Keratinocyte (primary cell): ENCODE measurements at regions not wholly inside any gene's neighbourhood (a gene's known extent, or its start where the extent isn't known, plus 50 kb on each side); places are given as distances from the start of the nearest gene placed in this dataset.

Experiments used
- DNase-seq: peaks from one replicate; pipeline ENCODE4 v3.0.0-alpha.2; 2011; ENCODE audit warnings: low read depth, missing footprints, low spot score
- FAIRE-seq: peaks from 2 replicates; lab custom pipeline; 2011; peaks lifted over from hg19 to GRCh38; lab: Jason Lieb, UNC
- H2AFZ ChIP-seq: 2 replicates; pipeline ENCODE4 v1.6.0; 2012; ENCODE audit warnings: low read length, control low read depth, inconsistent platforms; ENCODE audit not compliant: control insufficient read depth
- H3K27ac ChIP-seq: 2 replicates; pipeline ENCODE4 v1.5.1; 2011; ENCODE audit warnings: low read length; ENCODE audit not compliant: control insufficient read depth, insufficient read depth
- H3K27me3 ChIP-seq: 3 replicates; pipeline ENCODE4 v1.6.0; 2011; ENCODE audit warnings: low read length; ENCODE audit not compliant: control insufficient read depth, insufficient read depth; ENCODE audit errors: extremely low read depth
- H3K36me3 ChIP-seq, 2 experiments: 2 replicates in 1 of 2; 3 replicates in 1 of 2; pipeline ENCODE4 v1.5.1; 2011; ENCODE audit warnings: low read length in 2 of 2, mild to moderate bottlenecking in 1 of 2; ENCODE audit not compliant: control insufficient read depth in 2 of 2, insufficient read depth in 2 of 2; ENCODE audit errors: extremely low read depth in 1 of 2
- H3K4me1 ChIP-seq: 3 replicates; pipeline ENCODE4 v1.5.1; 2011; ENCODE audit warnings: low read length; ENCODE audit not compliant: control insufficient read depth, insufficient read depth; ENCODE audit errors: extremely low read depth
- H3K4me2 ChIP-seq: 3 replicates; pipeline ENCODE4 v1.6.0; 2011; ENCODE audit warnings: low read depth, low read length; ENCODE audit not compliant: control insufficient read depth, insufficient read depth; ENCODE audit errors: extremely low read depth
- H3K4me3 ChIP-seq, 3 experiments: fragments of 200-600 bp in 1 of 3; sonication (generic) in 1 of 3; 2 replicates in 2 of 3; 3 replicates in 1 of 3; pipeline ENCODE4 v1.5.1; 2011 to 2016; ENCODE audit warnings: low read length in 3 of 3, mild to moderate bottlenecking in 3 of 3, control low read depth in 2 of 3, inconsistent platforms in 1 of 3, low read depth in 1 of 3, mixed read lengths in 1 of 3, mixed run types in 1 of 3, moderate library complexity in 1 of 3; ENCODE audit not compliant: control insufficient read depth in 2 of 3, insufficient read depth in 2 of 3; ENCODE audit errors: extremely low read depth in 1 of 3
- H3K79me2 ChIP-seq: 2 replicates; pipeline ENCODE4 v1.6.0; 2012; ENCODE audit warnings: low read length; ENCODE audit not compliant: control insufficient read depth, insufficient read depth
- H3K9ac ChIP-seq: 3 replicates; pipeline ENCODE4 v1.6.0; 2011; ENCODE audit warnings: low read length; ENCODE audit not compliant: control insufficient read depth, insufficient read depth; ENCODE audit errors: extremely low read depth
- H3K9me1 ChIP-seq: 3 replicates; pipeline ENCODE4 v1.6.0; 2011; ENCODE audit warnings: low read length; ENCODE audit not compliant: control insufficient read depth, insufficient read depth; ENCODE audit errors: extremely low read depth
- H3K9me3 ChIP-seq: 2 replicates; pipeline ENCODE4 v1.5.1; 2012; ENCODE audit warnings: low read depth, low read length; ENCODE audit not compliant: control insufficient read depth
- H4K20me1 ChIP-seq: 3 replicates; pipeline ENCODE4 v1.6.0; 2011; ENCODE audit warnings: low read length; ENCODE audit not compliant: control insufficient read depth, insufficient read depth; ENCODE audit errors: extremely low read depth
- EZH2 ChIP-seq: IDR thresholded peaks from one replicate; pipeline ENCODE4 v1.6.1; 2012; ENCODE audit warnings: inconsistent platforms, mild to moderate bottlenecking, low read length, moderate library complexity
- dilution Hi-C: fragments of 300-500 bp; cut with MboI; formaldehyde crosslinking; loops from one replicate; pipeline ENCODE4 v1.7.0; 2020; ENCODE audit warnings: low sequenced_read_pairs; ENCODE audit not compliant: extremely low pct_ligation_motif_present
- TF ChIP-seq, protein P1 (sequence below), 3 experiments: IDR thresholded peaks in 1 of 3; conservative IDR thresholded peaks in 1 of 3; optimal IDR thresholded peaks in 1 of 3; 2 replicates in 2 of 3; 3 replicates in 1 of 3; pipeline versions ENCODE3 to v1.5.1; 2011; ENCODE audit warnings: low read length in 3 of 3, mild to moderate bottlenecking in 3 of 3, moderate library complexity in 2 of 3, control low read depth in 1 of 3, inconsistent platforms in 1 of 3; ENCODE audit not compliant: insufficient read depth in 2 of 3; ENCODE audit errors: extremely low read depth in 1 of 3

DNA sequence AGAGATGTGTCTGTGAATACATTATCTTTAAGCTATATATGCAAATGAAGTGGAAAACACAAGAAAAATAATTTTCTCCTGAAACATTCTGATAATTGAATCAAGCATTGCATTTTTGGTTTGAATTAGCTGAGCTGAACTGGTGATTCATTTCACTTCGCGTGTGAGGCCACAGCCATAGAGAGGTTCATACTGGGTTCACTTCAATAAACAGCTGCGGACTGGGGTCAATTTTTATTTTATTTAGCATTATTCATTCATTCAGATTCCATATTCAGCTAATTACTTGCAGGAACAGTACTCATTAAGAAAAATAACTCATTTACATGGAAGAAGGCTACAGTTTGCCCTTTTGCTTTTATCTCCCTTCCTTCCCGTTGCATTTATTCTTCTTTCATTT lies 195.2 kb upstream of the LRIG3 start:
- H3K36me3 ChIP-seq = no peaks in the 10 kb centered on the region
- no peaks in the 10 kb centered on the region for H3K27me3 ChIP-seq
- H3K4me2 ChIP-seq = no peak overlapping the region
- no peak for FAIRE-seq
- no peaks in the 10 kb centered on the region for H3K79me2 ChIP-seq
- H3K9me3 ChIP-seq = no peaks in the 10 kb centered on the region
- H2AFZ ChIP-seq = no peak overlapping the region
- H3K9ac ChIP-seq = no peak overlapping the region
- dilution Hi-C loops = no loop called here
- TF ChIP-seq EZH2 = no peak
- TF ChIP-seq, protein P1, sequence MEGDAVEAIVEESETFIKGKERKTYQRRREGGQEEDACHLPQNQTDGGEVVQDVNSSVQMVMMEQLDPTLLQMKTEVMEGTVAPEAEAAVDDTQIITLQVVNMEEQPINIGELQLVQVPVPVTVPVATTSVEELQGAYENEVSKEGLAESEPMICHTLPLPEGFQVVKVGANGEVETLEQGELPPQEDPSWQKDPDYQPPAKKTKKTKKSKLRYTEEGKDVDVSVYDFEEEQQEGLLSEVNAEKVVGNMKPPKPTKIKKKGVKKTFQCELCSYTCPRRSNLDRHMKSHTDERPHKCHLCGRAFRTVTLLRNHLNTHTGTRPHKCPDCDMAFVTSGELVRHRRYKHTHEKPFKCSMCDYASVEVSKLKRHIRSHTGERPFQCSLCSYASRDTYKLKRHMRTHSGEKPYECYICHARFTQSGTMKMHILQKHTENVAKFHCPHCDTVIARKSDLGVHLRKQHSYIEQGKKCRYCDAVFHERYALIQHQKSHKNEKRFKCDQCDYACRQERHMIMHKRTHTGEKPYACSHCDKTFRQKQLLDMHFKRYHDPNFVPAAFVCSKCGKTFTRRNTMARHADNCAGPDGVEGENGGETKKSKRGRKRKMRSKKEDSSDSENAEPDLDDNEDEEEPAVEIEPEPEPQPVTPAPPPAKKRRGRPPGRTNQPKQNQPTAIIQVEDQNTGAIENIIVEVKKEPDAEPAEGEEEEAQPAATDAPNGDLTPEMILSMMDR (optimal IDR thresholded peaks at IDR 0.05 in 1 of 3, IDR thresholded peaks at IDR 0.05 in 1 of 3, conservative IDR thresholded peaks at IDR 0.05 in 1 of 3; ENCODE audit: extremely low read depth in 1 of 3, insufficient read depth in 2 of 3, low read length in 3 of 3) = no peak
- H4K20me1 ChIP-seq = no peaks in the 10 kb centered on the region
- H3K4me1 ChIP-seq = peaks cover 2% of the 10 kb centered on the region
- no peak overlapping the region for H3K27ac ChIP-seq
- H3K4me3 ChIP-seq = no peak overlapping the region
- no peaks in the 10 kb centered on the region for H3K9me1 ChIP-seq
- DNase-seq = no peak

DNA sequence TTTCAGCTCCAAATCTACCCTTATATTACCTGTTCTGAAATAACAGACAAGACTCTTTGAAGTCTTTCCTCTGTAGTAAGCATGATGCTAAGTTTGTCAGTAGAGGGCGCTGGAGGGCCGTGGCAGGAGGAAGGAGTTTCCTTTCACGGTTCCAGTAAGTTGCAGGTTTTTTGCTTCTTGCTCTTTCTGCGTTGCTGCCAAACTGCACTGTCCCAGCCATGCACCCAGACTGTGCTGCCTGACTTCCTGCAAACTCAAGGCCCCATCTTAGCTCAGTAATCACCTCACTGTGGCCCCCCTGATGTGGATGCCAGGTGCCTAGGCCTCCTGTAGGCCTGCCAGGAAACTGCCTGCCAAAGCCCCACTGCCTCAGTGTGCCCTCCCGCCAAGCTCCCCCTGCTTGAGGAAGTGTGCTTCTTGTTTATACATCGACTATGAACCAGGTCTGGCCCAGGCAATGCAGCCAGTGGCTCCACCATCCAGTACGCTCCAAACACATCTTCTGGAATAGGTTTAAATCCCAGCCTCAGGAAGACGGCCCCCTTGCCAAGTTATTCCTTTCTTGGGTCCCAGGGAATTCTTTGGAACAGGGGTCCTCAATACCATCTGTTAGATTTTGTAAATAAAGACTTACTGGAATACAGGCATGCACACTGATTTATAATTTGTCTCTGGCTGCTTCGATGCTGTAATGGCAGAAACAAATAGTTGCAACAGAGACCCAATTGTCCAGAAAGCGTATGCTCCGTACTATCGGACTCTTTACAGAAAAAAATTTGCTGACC lies 193.7 kb upstream of the LRIG3 start:
- no peak overlapping the region for H3K4me3 ChIP-seq
- peak; percentile 44 for DNase-seq
- H3K4me1 ChIP-seq = peaks cover 2% of the 10 kb centered on the region
- H2AFZ ChIP-seq = peak overlapping the region; percentile 60
- dilution Hi-C loops = no loop called here
- H3K36me3 ChIP-seq = no peaks in the 10 kb centered on the region
- no peak for TF ChIP-seq EZH2
- TF ChIP-seq, protein P1 (optimal IDR thresholded peaks at IDR 0.05 in 1 of 3, IDR thresholded peaks at IDR 0.05 in 1 of 3, conservative IDR thresholded peaks at IDR 0.05 in 1 of 3; ENCODE audit: extremely low read depth in 1 of 3, insufficient read depth in 2 of 3, low read length in 3 of 3) = peak; percentile 82 to 89 (median 88)
- H3K79me2 ChIP-seq = no peaks in the 10 kb centered on the region
- H3K9me1 ChIP-seq = no peaks in the 10 kb centered on the region
- H3K9ac ChIP-seq = no peak overlapping the region
- peak overlapping the region; percentile 24 for H3K4me2 ChIP-seq
- no peak overlapping the region for H3K27ac ChIP-seq
- no peaks in the 10 kb centered on the region for H3K27me3 ChIP-seq
- no peaks in the 10 kb centered on the region for H4K20me1 ChIP-seq
- FAIRE-seq = peak; percentile 58
- H3K9me3 ChIP-seq = no peaks in the 10 kb centered on the region
